Peyer's patch (tissue), 4 donors: ENCODE measurements at regions not wholly inside any gene's neighbourhood (a gene's known extent, or its start where the extent isn't known, plus 50 kb on each side); places are given as distances from the start of the nearest gene placed in this dataset.

Source experiments
- POLR2A ChIP-seq, 2 donors: fragments of 450-650 bp; IDR thresholded peaks; one replicate each; pipeline ENCODE4 v1.5.1; 2017; ENCODE audit warnings: antibody characterized with exemption in 2 of 2, mild to moderate bottlenecking in 2 of 2, moderate library complexity in 2 of 2
- TF ChIP-seq, protein P1 (sequence below), 6 experiments: fragments of 450-650 bp in 4 of 6; fragments of 200-600 bp in 2 of 6; sonication (generic) in 1 of 6; IDR thresholded peaks; one replicate each; pipeline ENCODE4 v1.5.1; 2017 to 2019; ENCODE audit warnings: antibody characterized with exemption in 6 of 6, mild to moderate bottlenecking in 3 of 6, moderate library complexity in 1 of 6

DNA sequence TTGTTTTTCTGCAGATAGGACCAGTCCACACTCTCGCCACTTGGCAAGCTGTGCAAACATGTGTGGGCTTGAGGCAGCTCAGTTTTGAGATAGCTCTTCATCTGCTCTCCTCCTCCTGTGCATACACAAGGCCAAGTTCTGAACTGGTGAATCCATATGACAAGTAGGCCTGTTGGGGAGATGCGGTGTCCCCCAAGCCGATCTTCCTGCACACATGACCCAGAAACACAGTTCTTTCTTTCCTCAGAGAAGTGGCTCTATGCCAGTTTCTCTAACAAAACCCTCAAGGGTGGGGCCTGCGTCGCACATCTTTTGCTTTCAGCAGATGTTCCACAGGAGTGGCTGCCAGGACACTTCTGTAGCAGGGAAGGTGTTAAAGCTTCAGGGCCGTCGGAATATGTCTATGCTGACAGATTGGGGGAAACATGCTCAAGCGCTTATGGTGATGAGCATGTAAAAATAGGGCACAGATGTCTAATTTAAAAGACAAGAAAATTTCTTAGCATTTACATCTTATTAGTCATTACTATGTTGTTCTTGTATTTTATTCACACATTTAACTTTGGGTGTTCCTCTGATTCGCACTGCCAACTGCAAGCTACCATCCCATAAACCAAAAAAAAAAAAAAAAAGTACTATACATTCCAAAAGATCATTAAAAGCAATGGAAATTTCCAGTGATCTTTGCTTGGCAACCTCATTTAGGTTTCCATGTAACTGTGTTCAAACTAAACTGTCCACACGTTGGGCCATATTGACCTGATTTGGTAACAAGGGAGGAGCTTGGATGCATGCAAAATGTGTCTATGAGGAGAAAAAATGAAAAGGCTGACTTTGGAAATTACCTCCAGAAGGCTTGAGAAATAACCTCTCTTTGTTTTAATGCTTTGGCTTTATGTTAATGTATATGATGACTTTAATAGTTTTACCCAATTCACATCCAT lies 1055.5 kb upstream of the KLHL29 start:
- TF ChIP-seq POLR2A (IDR thresholded peaks at IDR 0.05), result no peak
- TF ChIP-seq, protein P1, sequence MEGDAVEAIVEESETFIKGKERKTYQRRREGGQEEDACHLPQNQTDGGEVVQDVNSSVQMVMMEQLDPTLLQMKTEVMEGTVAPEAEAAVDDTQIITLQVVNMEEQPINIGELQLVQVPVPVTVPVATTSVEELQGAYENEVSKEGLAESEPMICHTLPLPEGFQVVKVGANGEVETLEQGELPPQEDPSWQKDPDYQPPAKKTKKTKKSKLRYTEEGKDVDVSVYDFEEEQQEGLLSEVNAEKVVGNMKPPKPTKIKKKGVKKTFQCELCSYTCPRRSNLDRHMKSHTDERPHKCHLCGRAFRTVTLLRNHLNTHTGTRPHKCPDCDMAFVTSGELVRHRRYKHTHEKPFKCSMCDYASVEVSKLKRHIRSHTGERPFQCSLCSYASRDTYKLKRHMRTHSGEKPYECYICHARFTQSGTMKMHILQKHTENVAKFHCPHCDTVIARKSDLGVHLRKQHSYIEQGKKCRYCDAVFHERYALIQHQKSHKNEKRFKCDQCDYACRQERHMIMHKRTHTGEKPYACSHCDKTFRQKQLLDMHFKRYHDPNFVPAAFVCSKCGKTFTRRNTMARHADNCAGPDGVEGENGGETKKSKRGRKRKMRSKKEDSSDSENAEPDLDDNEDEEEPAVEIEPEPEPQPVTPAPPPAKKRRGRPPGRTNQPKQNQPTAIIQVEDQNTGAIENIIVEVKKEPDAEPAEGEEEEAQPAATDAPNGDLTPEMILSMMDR (IDR thresholded peaks at IDR 0.05), result no peak
